Stimulated activated CD8-positive, alpha-beta memory T cell treated with anti-CD3 and anti-CD28 coated beads, Interleukin-4, amount 100 ng/mL, for 4 hours (primary cell): ENCODE measurements at regions not wholly inside any gene's neighbourhood (a gene's known extent, or its start where the extent isn't known, plus 50 kb on each side); places are given as distances from the start of the nearest gene placed in this dataset.

Source experiments
- DNase-seq, 2 donors: peaks; one replicate each; pipeline ENCODE4 v3.0.0-alpha.2; 2020; ENCODE audit warnings: low read depth in 2 of 2, low spot score in 1 of 2

DNA sequence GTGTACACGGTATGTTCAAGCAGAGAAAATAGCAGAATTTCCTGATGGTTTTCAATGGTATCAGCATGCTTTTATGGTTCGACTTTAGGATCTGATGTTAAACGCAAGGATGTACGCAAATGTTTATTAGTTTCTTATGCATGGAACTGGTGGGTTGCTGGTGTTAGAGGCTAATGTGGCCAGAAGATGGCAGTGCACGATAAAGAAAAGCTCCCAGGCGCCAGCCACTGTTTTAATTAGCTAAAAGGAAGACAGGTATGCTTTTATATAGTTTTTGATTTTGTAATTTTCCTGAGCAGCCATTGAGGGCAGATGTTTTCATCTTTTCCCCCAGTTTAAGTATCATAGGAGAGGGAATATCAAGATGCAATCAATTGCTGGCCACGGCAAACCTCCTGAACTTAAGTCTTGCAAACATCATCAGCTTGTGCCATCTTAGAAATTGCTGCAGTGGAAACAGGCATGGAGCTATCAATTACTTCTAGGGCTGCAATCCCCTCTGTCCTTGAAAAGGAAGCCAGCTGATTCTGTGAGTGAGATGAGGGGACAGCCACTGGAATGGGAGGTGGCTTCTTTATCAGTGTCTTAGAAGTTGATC is 648.5 kb upstream of the RBFOX1 start:
- no peak for DNase-seq

DNA sequence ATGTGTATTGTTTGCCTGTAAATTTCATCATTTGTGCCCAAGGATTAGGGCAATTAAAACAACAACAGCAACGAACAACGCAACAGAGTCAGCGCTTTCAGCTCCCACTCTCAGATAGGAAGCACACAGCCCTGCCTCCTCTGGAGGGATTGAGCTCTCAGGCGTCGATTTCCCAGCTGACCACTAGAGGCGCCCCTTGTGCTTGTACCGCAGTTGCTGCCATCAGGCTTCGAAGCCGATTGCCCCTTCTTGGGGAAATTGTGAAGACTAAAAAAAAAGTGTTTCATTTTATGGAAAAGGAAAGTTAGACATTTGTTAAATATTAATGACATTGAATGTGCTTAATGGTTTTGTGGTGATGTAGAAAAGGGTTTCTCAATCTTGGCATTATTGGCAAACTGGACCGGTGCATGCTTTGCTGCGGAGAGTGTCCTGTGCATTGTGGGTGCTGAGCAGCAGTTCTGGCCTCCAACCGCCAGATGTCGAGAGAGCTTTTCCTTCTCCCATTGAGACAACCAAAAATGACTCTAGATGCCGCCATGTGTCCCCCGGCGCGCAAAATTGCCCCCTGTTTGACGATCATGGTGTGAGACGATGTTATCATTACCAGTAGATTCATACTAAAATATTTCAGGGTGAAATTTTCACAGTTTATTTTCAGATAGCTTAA is 650.4 kb upstream of the RBFOX1 start:
- DNase-seq = no peak

DNA sequence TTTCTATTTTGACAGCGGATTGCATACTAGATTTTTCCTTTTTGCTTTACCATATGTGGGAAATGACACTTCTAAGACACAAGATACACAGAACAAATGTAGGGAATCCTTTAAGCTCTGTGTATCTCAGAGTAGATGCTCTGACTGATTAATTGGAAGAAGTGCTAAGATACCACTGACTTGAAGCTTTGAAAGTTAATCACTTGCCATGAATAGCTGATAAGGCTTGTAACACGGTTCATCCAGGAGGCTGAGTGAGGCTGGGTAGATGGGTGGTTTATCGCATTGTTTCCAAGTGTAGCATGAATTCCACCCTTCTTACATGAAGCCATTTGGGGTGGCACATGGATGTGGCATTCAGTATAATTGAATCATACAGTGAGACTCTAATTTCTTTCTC is 654.1 kb upstream of the RBFOX1 start:
- no peak for DNase-seq

DNA sequence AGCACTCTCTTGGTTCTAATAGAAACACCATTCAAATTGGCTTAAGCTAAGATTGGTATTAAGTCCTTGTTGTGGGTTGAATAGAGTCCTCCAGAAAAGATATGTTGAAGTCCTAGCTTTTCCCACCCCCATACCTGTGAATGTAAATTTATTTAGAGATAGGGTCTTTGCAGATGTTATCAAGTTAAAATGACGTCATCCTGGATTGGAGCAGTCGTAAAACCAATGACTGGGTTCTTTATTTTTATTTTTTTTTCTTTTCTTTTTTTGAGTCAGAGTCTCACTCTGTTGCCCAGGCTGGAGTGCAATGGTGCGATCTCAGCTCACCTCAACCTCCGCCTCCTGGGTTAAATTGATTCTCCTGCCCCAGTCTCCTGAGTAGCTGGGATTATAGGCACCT is 658.6 kb upstream of the RBFOX1 start:
- no peak for DNase-seq

DNA sequence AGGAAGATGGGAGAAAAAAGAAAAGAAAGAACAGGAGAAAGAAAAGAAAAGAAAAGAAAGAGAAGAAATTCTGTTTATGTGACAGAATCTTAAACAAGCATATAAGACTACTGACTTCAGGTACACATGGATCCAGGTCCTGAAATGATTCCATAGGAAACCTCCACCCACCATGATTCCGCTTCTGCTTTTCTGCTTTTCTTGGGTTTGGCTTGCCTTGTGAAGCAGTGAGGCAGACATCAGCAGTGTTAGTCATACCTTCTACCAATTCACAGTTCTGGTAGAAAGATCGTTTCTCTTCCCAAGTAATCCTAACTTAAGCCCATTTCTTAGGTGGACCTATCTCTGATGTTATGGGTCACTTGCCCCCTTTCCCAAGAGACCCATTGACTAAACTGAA is 660.1 kb upstream of the RBFOX1 start:
- no peak for DNase-seq

DNA sequence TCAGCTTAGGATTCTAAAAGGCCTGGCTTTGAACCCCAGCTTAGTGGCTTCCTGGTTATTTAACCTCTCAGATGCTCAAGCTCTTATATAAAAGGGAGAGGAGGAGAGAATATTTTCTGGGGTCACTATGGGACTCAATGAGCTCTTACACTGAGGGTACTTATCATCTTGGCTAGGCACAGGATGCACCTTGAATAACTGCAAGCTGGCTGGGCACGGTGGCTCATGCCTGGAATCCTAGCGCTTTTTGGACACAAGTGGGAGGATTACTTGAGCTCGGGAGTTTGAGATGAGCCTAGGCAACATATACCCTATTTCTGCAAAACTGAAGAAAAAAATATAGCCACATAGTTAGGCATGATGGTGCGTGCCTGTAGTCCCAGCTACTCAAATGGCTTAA is 665.3 kb upstream of the RBFOX1 start:
- DNase-seq = no peak

DNA sequence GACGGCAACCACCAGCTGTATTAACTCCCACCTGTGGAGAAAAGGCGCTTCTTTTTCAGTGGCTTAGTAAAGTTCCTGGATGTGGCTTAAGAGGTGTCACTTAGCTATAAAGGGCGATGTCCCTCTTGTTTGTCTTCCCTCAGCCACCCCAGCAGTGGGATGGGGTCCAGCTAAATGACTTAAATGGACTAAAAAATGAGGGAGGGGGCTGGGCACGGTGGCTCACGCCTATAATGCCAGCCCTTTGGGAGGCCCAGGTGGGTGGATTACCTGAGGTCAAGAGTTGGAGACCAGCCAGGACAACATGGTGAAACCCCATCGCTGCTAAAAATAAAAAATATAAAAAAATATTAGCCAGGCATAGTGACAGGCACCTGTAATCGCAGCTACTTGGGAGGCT is 667.5 kb upstream of the RBFOX1 start:
- no peak for DNase-seq

DNA sequence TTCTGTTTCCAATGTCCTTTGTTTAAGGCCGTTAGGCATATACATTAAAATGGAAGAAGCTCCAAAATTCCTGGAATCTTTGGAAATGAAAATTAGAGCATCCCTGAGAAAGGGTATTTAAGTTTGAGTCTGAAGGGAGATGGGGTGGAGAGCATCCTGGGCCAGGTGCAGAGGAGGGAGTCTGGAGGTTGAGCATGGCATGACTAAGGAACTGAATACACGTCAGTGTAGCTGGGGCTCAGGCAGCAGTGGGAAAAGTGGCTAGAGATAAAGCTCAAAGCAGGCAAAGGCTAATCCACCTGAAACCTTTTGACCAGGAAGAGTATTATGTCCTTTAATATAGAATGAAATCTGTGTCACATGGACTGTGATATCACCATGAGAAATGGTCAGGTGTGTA is 669.0 kb upstream of the RBFOX1 start:
- no peak for DNase-seq

DNA sequence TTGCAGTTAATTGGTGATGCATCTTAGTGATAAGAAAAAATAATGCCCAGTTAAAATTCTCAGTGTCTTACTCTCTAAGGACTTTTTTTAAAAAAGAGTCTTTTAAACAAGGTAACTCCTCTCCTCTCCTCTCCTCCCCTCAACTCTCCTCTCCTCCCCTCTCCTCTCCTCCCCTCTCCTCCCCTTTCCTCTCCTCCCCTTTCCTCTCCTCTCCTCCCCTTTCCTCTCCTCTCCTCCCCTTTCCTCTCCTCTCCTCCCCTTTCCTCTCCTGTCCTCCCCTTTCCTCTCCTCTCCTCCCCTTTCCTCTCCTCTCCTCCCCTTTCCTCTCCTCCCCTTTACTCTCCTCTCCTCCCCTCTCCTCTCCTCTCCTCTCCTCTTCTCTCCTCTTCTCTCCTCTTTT is 675.9 kb upstream of the RBFOX1 start:
- no peak for DNase-seq

DNA sequence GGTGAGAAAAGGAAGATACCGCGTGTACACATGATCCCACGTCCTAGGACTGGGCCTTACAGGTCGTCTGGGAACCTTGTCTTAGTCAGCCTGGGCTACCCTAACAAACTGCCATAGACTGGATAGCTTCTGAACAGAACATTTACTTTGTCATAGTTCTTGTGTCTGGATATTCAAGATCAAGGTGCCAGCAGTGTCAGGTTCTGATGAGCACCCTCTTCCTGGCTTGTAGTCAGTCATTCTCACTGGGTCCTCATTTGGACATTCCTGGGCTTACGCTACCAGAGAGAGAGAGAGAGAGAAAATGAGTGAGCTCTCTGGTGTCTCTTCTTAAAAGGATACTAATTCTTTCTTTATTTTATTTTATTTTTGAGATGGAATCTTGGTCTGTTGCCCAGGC is 685.8 kb upstream of the RBFOX1 start:
- DNase-seq = no peak

DNA sequence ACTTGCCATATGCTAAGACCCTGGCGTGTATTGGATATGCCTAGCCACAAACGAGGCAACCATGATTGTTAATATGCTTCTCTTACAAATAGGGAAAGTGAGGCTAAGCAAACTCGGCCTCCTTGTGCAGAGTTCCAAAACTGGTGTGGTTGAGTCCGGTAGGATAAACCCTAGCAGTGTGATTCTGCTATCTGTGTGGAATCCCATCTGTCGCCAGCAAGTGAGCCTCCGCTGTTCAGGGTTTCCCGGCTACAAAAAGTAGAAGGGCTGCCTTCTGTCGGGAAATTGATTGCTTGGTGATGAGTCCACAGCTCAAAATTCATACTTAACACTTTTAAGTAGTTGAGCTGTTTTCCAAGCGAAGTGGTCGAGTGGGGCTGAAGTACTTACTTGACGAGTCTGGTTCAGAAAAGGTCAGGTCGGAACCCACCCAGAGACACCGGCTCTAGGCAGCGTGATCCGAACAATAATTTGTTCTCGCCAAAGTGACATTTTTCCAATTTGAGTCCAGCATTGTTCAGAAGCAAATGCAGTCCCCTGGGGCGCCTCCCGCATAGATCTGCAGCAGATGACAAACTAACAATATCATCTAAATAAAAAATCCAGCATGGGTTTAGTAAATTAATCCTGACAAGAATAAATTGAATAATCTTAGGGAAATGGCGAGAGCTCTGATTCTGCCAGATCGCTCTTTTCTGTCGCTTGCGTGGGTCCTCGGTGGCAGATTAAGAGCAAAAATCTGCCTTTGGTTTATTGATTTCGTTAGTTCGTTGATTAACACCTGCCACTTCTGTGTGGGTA is 686.7 kb upstream of the RBFOX1 start:
- DNase-seq = no peak

DNA sequence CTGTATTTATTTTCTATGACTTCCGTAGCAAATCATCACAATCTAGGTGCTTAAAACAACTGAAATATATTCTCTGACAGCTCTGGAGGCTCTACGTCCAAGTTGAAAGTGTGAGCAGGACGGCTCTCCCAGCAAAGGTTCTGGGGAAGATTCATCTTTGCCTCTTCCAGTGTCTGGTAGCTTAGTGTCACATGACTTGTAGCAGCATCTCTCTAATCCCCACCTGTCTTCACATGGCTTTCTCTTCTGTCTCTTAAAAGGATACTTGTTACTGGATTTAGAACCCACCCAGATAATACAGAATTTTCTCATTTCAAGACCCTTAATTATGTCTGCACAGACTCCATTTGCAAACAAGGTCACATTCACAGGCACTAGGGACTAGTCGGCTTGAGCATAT is 687.7 kb upstream of the RBFOX1 start:
- DNase-seq = no peak

DNA sequence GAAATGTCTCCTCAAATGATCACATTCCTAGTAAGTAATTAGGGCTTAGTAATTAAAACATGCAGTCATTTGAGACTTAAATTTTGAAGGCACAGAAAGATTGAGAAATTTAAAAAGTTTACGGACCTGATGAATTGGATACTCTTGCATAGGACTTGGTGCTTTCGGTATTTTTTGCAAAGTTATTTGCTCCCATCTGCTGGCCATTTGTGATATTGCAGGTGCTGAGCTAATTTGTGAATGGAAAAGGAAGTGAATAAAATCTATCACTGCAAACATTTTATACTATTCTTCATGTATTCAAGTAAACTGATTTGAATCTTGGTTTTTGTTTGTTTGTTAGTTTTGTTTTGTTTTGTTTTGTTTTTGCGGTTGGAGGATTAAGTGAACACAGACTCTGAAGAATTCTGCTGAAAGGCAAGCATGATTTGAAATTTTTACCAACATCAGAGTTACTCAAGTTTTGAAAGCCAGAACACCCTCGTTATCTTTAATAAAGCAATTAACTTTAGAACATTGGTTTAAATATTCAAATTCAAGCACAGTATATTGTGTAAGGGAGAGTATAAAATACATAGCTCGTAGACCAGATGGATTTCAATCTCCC is 689.5 kb upstream of the RBFOX1 start:
- peak in 1 of 2 donors; percentile 13 for DNase-seq

DNA sequence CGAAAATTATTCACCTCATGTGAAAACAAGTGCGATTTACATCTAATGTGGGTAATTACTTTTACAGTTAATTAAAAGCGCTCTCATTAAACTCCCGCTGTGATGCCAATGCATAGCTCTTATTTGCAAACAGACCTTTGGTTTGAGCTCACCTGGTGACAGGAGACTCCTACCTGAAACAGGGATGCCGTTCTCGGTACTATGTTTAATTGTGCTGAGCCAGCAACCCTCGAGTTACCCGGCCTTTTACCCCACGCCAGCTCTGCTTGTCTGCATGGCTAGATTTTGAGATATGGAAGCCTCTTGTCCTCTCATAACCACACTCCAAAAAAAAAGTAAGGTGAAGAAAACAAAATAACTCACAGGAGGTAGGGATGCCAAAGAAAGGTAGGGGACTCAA is 690.4 kb upstream of the RBFOX1 start:
- DNase-seq = no peak

DNA sequence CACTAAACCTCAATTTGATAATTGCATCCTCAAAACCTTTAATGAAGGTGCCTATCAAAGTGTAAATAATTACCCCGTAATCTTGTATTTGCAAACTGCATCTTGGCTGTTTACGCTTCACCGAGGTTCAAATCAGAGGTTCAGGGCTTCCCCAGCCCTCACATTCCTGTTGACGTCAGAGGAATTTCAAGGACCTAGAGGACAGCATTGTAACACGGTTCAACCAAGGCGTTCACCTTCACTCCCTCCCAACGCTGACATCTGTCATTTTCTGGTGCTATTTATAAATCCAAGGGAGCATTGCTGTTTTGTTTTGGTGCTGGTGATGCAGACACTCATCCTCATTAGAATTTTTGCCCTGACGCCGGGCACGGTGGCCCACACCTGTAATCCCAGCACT is 691.6 kb upstream of the RBFOX1 start:
- DNase-seq = no peak

DNA sequence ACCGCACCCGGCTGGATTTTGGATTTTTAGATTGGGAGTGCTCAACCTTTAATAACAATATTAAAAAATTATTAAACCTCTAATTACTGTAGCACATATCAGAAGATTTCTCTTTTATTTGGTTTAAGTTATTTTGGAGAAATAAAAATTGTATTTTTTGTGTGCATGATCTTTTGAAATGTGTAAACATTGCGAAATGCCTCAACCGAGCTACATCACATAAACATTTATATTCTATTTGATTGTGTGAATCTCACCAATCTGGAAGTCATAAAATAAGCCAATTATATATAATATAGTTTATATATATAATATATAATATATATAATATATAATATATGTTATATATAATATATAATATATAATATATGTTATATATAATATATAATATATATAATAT is 696.2 kb upstream of the RBFOX1 start:
- no peak for DNase-seq

DNA sequence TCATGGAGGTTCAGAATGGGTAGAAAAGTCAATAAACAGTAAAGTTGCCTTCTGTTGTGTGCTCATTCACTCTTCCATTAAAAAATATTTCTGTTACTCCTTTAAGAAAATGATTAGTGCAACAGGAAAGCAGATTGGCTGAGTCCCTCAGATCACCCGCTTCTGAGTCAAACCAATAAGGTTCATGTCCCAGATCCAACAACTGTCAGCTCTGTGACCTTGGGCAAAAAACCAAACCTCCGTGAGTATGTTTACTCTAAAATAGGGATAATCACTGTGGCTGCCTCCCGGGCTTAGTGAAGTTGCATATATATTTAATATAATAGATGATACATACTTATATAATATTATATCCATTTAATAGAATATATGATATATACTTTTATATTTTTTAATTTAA is 698.5 kb upstream of the RBFOX1 start:
- DNase-seq = no peak

DNA sequence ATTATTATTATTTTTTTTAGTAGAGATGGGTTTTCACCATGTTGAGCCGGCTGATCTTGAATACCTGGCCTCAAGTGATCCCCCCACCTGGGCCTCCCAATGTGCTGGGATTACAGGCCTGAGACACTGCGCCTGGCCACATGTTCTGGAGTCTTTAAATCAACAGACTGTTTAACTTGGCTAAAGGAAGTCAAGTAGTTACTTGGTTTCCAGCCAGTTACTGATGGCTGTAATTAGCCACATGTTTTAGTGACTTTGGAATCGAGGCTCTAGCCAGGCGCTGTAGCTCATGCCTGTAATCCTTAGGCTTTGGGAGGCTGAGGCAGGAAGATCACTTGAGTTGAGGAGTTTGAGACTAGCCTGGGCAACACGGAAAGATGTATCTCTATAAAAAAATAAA is 699.2 kb upstream of the RBFOX1 start:
- no peak for DNase-seq

DNA sequence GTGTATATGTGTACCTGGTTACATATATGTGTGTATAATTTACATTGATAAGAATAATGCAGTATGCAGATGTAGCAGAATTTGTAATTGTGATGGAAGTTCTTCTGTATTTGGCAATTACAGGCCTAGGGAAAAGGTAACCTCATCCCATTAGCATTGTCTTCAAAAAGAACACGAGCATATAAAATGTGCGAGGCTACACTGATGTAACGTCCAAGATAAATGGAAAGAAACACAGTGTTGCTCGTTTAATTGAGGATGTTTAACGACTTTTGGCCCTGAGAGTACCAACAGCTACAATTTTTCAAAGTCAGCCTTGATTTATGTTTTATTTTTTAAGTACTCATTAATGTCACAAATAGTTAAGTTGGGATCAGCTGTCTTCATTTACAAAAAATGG is 703.5 kb upstream of the RBFOX1 start:
- no peak for DNase-seq

DNA sequence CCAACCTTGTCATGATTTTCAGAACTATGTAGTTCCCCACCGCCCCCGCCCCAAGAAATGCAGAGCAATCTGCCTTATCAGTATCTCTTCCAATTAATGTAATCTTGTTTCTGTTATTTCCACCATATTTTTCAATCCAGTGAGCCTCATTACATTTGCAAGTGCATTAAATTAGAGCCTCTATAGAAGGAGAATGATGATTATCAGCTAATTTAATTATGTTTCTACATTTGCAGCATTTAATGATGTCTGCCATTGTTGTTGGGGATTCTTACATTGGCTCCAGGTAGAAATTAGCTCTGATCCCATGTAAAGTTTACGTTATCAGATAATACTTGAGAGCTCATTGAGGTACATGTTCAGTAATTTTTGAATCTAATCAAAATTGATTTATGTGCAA is 707.0 kb upstream of the RBFOX1 start:
- no peak for DNase-seq

DNA sequence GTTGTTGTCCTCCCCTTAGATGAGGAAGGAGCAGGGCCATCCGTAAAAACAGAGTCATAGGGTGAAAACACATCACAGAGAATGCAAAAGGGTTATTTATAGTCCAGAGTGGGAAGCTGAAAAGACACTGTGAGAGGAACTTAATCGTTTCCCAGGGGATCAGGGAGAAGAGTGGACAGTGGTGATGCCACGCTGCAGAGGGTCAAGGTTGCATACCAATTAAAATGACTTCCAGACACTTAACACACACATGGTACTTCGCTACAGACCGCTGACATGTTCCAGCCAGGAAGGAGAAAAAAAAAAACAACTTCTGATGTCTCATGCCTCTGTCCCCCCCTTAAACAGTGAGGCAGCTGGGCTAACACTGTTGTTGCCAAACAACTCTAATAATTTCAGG is 713.8 kb upstream of the RBFOX1 start:
- DNase-seq = no peak

DNA sequence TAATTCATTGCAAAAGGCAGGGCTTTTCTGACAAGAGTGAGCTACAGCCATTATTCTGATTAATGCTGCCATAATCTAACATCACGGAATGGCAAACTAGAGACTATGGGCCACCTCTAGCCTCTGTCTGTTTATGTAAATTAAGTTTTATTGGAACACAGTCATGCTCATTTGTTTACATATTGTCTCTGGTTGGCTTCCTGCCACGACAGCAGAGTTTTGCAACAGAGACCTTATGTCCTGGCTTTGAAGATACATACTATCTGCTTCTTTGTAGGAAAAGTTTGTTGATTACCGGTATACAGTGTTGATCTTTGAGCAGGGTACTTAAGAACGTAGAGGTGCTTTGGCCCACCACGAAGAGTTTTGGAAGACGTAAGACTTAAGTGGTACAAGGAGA is 715.9 kb upstream of the RBFOX1 start:
- no peak for DNase-seq
